ENCODE measurements at regions not wholly inside any gene's neighbourhood (a gene's known extent, or its start where the extent isn't known, plus 50 kb on each side); places are given as distances from the start of the nearest gene placed in this dataset.

DNA sequence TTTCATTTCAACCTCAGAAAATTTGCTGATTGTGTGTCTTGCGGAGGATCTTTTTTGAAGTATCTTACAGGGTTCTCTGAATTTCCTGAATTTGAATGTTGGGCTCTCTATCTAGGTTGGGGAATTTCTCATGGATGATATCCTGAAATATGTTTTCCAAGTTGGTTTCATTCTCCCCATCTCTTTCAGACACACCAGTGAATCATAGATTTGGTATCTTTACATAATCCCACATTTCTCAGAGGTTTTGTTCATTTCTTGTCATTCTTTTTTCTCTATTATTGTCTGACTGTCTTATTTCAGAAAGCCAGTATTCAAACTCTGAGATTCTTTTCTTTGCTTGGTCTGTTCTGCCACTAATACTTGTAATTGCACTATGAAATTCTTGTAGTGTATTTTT lies 456.9 kb downstream of the PRELID2 start:
- no peaks in the 10 kb centered on the region for H3K27me3 ChIP-seq (ENCODE audit: control insufficient read depth in 5 of 5, insufficient read depth in 4 of 5, low read length in 5 of 5)
- peaks cover 5 to 51% (median 25%) of the 10 kb centered on the region in 5 donors for H3K9me3 ChIP-seq (ENCODE audit: control insufficient read depth in 5 of 5, low read length in 5 of 5)
- no peaks in the 10 kb centered on the region for H3K4me1 ChIP-seq (ENCODE audit: control insufficient read depth in 5 of 5, insufficient read depth in 5 of 5, low read length in 5 of 5)
- no peak overlapping the region for H3K4me3 ChIP-seq (ENCODE audit: low read depth in 1 of 5, low read length in 5 of 5)
- H3K27ac ChIP-seq (ENCODE audit: low read depth, low read length): no peak overlapping the region
- no peaks in the 10 kb centered on the region for H3K36me3 ChIP-seq (ENCODE audit: control insufficient read depth in 5 of 5, insufficient read depth in 5 of 5, low read length in 5 of 5)
- no peak overlapping the region for H3K9ac ChIP-seq (ENCODE audit: low read length in 5 of 5)

DNA sequence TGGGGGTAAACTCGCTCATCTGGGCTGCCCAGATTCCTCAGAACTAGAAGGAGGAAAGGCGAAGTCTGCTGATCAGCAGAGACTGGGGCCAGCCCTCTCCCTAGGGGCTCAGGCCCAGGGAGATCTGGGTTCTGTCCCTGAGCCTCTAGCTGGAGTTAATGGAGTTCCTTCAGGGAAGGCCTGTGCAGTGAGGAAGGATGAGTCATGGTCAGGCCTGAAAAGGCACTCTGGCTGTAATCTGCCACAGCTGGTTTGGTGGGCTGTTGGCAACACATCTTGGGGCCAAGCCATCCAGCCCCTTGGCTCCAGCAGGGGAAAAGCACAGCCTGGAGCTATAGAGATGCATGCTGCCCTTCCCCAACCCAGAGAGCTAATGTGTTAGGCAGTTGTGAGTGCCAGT lies 459.6 kb downstream of the PRELID2 start:
- no peaks in the 10 kb centered on the region for H3K27me3 ChIP-seq (ENCODE audit: control insufficient read depth in 5 of 5, insufficient read depth in 4 of 5, low read length in 5 of 5)
- no peak overlapping the region for H3K4me3 ChIP-seq (ENCODE audit: low read depth in 1 of 5, low read length in 5 of 5)
- no peaks in the 10 kb centered on the region for H3K36me3 ChIP-seq (ENCODE audit: control insufficient read depth in 5 of 5, insufficient read depth in 5 of 5, low read length in 5 of 5)
- H3K27ac ChIP-seq (ENCODE audit: low read depth, low read length): no peak overlapping the region
- H3K9me3 ChIP-seq (ENCODE audit: control insufficient read depth in 5 of 5, low read length in 5 of 5): peaks cover 5 to 45% (median 26%) of the 10 kb centered on the region in 5 donors
- no peaks in the 10 kb centered on the region for H3K4me1 ChIP-seq (ENCODE audit: control insufficient read depth in 5 of 5, insufficient read depth in 5 of 5, low read length in 5 of 5)
- H3K9ac ChIP-seq (ENCODE audit: low read length in 5 of 5): no peak overlapping the region

DNA sequence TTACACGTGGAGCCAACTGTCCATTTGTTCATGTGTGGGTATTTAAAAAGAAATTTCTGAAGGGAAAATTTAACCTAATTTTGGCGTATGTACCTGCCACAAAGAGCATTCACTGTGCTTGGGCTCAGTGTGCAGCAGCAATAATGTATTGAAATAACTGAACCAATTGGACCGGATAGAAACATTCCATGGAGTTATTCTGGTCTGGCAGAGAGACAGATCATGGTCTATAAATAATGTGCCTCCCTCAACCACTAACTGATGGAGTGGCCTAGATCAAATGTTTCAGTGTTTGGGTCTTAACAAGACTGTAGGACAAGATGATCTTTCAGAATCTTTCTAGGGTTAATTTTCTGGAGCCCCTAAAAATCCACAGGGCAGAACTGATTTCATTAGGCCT lies 469.7 kb downstream of the PRELID2 start:
- Histone ChIP-seq H3K9ac (ENCODE audit: low read length in 5 of 5) (no peak overlapping the region), H3K4me1 (ENCODE audit: control insufficient read depth in 5 of 5, insufficient read depth in 5 of 5, low read length in 5 of 5) (no peaks in the 10 kb centered on the region), H3K4me3 (ENCODE audit: low read depth in 1 of 5, low read length in 5 of 5) (no peak overlapping the region), H3K9me3 (ENCODE audit: control insufficient read depth in 5 of 5, low read length in 5 of 5) (peaks cover 0 to 8% (median 0%) of the 10 kb centered on the region in 5 donors), H3K36me3 (ENCODE audit: control insufficient read depth in 5 of 5, insufficient read depth in 5 of 5, low read length in 5 of 5) (no peaks in the 10 kb centered on the region), H3K27ac (ENCODE audit: low read depth, low read length) (no peak overlapping the region), H3K27me3 (ENCODE audit: control insufficient read depth in 5 of 5, insufficient read depth in 4 of 5, low read length in 5 of 5) (no peaks in the 10 kb centered on the region)

DNA sequence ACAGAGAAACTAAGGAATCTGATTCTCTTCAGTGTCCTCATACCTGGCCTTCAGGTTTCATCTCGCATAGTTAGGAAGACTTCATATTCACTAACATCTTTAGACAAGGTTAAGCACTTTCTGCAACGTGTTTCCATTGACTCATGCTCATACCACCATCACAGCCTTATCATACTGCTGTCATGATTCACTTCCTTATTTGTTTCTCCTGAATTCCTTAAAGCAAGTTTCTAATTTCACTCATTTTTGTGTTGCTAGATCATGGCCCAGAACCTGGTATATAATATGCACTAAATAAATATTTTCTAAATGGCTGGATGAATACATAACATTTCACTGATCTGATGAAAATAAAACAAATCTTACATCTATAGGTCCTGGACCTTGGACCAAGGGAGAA lies 472.9 kb downstream of the PRELID2 start:
- H3K27me3 ChIP-seq (ENCODE audit: control insufficient read depth in 5 of 5, insufficient read depth in 4 of 5, low read length in 5 of 5): no peaks in the 10 kb centered on the region
- no peak overlapping the region for H3K27ac ChIP-seq (ENCODE audit: low read depth, low read length)
- H3K4me1 ChIP-seq (ENCODE audit: control insufficient read depth in 5 of 5, insufficient read depth in 5 of 5, low read length in 5 of 5): no peaks in the 10 kb centered on the region

DNA sequence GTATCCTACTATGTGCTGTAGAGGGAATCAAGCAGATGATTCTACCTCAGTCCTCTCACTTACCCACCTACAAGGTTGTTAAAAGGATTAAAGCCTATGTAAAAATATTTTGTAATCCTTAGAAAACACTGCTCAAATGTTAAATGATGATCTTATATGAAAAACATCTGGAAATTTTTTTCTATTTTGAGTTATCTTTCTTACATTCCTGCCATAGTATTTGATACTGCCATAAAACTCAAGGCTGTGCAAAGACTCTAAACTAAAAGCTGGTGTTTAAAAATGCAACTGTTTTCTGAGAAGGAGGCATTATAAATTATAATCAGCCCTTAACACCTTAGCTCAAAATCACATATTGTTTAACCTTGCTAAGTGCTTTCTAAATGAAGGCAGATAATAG lies 474.2 kb downstream of the PRELID2 start:
- no peak overlapping the region for H3K9ac ChIP-seq (ENCODE audit: low read length in 5 of 5)
- no peaks in the 10 kb centered on the region for H3K27me3 ChIP-seq (ENCODE audit: control insufficient read depth in 5 of 5, insufficient read depth in 4 of 5, low read length in 5 of 5)
- H3K27ac ChIP-seq (ENCODE audit: low read depth, low read length): no peak overlapping the region
- no peaks in the 10 kb centered on the region for H3K4me1 ChIP-seq (ENCODE audit: control insufficient read depth in 5 of 5, insufficient read depth in 5 of 5, low read length in 5 of 5)
- H3K9me3 ChIP-seq (ENCODE audit: control insufficient read depth in 5 of 5, low read length in 5 of 5): peaks cover 0 to 8% (median 0%) of the 10 kb centered on the region in 5 donors
- H3K36me3 ChIP-seq (ENCODE audit: control insufficient read depth in 5 of 5, insufficient read depth in 5 of 5, low read length in 5 of 5): no peaks in the 10 kb centered on the region
- no peak overlapping the region for H3K4me3 ChIP-seq (ENCODE audit: low read depth in 1 of 5, low read length in 5 of 5)

More for the DNA sequence above, 472.9 kb downstream of the PRELID2 start:
- Histone ChIP-seq H3K9me3 (ENCODE audit: control insufficient read depth in 5 of 5, low read length in 5 of 5) (peaks cover 0 to 6% (median 0%) of the 10 kb centered on the region in 5 donors), H3K9ac (ENCODE audit: low read length in 5 of 5) (no peak overlapping the region), H3K36me3 (ENCODE audit: control insufficient read depth in 5 of 5, insufficient read depth in 5 of 5, low read length in 5 of 5) (no peaks in the 10 kb centered on the region), H3K4me3 (ENCODE audit: low read depth in 1 of 5, low read length in 5 of 5) (no peak overlapping the region)

DNA sequence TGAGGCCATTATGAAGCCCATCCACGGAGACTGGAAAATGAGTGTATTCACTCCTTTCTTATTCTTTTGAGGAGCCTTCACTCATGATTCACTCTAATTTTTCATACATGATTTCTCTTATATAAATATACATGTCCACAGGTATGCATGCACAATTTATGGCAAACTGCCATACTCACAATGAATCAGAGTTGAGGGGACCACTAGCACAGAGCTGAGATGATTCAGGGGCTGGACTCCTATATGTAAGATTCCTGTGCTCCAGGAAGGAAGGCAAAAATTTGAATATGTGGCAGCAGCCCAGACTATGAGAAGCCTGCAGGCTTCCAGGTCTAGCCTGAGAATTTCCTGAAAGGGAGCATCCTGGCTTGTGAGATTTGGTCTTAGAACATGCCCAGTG lies 484.6 kb downstream of the PRELID2 start:
- H3K4me1 ChIP-seq (ENCODE audit: control insufficient read depth in 5 of 5, insufficient read depth in 5 of 5, low read length in 5 of 5): no peaks in the 10 kb centered on the region
- H3K27ac ChIP-seq (ENCODE audit: low read depth, low read length): no peak overlapping the region
- H3K9ac ChIP-seq (ENCODE audit: low read length in 5 of 5): no peak overlapping the region
- no peaks in the 10 kb centered on the region for H3K9me3 ChIP-seq (ENCODE audit: control insufficient read depth in 5 of 5, low read length in 5 of 5)
- no peaks in the 10 kb centered on the region for H3K27me3 ChIP-seq (ENCODE audit: control insufficient read depth in 5 of 5, insufficient read depth in 4 of 5, low read length in 5 of 5)
- H3K4me3 ChIP-seq (ENCODE audit: low read depth in 1 of 5, low read length in 5 of 5): no peak overlapping the region
- H3K36me3 ChIP-seq (ENCODE audit: control insufficient read depth in 5 of 5, insufficient read depth in 5 of 5, low read length in 5 of 5): no peaks in the 10 kb centered on the region

DNA sequence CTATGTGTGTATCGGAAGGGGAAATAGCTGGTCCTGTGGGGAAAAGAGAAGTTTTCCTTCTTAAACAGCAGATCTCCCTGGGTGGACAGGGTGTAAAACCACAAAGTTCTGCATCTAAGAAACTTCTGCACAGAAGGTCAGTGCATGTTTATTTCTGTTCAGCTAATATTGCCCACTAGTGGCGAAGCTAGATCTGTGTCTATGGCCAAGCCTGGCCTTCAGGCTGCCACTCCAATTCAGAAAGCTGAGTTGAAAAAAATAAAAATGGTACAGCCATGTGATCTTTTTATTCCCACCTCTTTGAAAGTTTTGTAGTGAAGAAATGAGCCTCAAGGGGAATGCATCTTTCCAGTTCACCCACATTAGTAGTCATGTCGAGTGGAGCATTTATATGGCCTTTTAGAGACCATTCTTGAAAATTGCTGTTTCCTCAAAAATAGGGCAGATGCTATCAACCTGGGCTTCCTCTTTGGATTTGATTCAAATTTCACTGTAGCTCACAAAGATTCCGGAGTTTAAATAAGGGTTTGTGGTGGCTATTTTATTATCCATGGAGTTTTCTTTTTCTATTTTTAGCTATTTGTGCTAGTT lies 488.0 kb downstream of the PRELID2 start:
- Histone ChIP-seq H3K36me3 (ENCODE audit: control insufficient read depth in 5 of 5, insufficient read depth in 5 of 5, low read length in 5 of 5) (no peaks in the 10 kb centered on the region), H3K4me1 (ENCODE audit: control insufficient read depth in 5 of 5, insufficient read depth in 5 of 5, low read length in 5 of 5) (no peaks in the 10 kb centered on the region), H3K4me3 (ENCODE audit: low read depth in 1 of 5, low read length in 5 of 5) (no peak overlapping the region), H3K9me3 (ENCODE audit: control insufficient read depth in 5 of 5, low read length in 5 of 5) (no peaks in the 10 kb centered on the region), H3K27ac (ENCODE audit: low read depth, low read length) (no peak overlapping the region), H3K9ac (ENCODE audit: low read length in 5 of 5) (no peak overlapping the region), H3K27me3 (ENCODE audit: control insufficient read depth in 5 of 5, insufficient read depth in 4 of 5, low read length in 5 of 5) (no peaks in the 10 kb centered on the region)

DNA sequence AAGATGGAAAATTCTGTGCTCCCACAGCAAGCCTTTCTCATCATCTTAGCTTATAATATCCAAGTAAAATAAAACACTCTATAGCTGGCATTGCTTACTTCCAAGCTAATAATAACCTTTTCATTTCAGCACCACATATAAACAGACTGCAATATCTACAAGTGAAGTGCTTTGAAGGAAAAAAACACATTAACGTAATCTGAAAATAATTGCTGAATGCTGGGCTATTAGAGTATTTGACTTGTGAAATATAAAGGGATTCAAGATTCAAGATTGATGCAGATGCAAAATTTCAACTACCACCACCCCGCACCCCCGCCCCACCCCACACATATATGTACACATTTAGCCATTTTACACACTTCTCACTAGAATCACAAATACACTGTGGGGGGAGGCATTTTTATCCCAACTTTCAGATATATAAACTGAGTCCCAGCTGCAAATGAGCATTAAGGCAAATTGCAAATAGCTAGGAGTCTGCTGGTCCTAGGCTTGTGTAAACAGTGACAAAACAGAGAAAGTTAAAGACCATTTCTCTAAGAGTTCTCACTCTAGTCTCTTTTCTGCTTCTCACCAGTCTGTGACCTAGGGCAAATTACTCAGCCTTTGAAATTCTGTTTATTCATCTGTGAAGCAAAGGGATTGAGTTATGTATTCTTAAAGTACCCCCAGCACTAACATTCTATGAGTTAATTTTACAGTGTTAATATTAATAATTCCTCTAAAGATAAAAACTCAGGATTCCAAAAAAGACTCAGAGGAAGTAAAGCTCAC lies 489.4 kb downstream of the PRELID2 start:
- Histone ChIP-seq H3K36me3 (ENCODE audit: control insufficient read depth in 5 of 5, insufficient read depth in 5 of 5, low read length in 5 of 5) (no peaks in the 10 kb centered on the region), H3K9ac (ENCODE audit: low read length in 5 of 5) (no peak overlapping the region), H3K4me1 (ENCODE audit: control insufficient read depth in 5 of 5, insufficient read depth in 5 of 5, low read length in 5 of 5) (no peaks in the 10 kb centered on the region), H3K27ac (ENCODE audit: low read depth, low read length) (no peak overlapping the region), H3K27me3 (ENCODE audit: control insufficient read depth in 5 of 5, insufficient read depth in 4 of 5, low read length in 5 of 5) (no peaks in the 10 kb centered on the region), H3K4me3 (ENCODE audit: low read depth in 1 of 5, low read length in 5 of 5) (no peak overlapping the region), H3K9me3 (ENCODE audit: control insufficient read depth in 5 of 5, low read length in 5 of 5) (peaks cover 0 to 4% (median 0%) of the 10 kb centered on the region in 5 donors)

DNA sequence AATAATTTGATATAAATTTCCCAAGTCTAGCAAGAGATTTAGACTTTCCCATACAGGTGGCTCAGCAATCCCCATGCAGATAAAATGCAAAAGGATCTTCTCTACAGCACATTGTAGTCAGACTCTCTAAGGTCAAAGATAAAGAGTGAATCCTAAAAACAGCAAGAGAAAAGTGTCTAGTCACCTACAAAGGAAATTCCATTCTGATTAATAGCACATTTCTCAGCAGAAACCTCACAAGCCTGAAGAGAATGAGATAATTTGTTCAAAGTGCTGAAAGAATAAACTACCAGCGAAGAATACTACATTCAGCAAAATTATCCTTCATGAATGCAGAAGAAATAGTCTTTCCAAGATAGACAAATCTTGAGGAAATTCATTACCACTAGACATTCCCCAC lies 493.3 kb downstream of the PRELID2 start:
- Histone ChIP-seq H3K9ac (ENCODE audit: low read length in 5 of 5) (no peak overlapping the region), H3K9me3 (ENCODE audit: control insufficient read depth in 5 of 5, low read length in 5 of 5) (peaks cover 0 to 4% (median 0%) of the 10 kb centered on the region in 5 donors), H3K27me3 (ENCODE audit: control insufficient read depth in 5 of 5, insufficient read depth in 4 of 5, low read length in 5 of 5) (no peaks in the 10 kb centered on the region), H3K4me3 (ENCODE audit: low read depth in 1 of 5, low read length in 5 of 5) (no peak overlapping the region), H3K36me3 (ENCODE audit: control insufficient read depth in 5 of 5, insufficient read depth in 5 of 5, low read length in 5 of 5) (no peaks in the 10 kb centered on the region), H3K4me1 (ENCODE audit: control insufficient read depth in 5 of 5, insufficient read depth in 5 of 5, low read length in 5 of 5) (no peaks in the 10 kb centered on the region), H3K27ac (ENCODE audit: low read depth, low read length) (no peak overlapping the region)

DNA sequence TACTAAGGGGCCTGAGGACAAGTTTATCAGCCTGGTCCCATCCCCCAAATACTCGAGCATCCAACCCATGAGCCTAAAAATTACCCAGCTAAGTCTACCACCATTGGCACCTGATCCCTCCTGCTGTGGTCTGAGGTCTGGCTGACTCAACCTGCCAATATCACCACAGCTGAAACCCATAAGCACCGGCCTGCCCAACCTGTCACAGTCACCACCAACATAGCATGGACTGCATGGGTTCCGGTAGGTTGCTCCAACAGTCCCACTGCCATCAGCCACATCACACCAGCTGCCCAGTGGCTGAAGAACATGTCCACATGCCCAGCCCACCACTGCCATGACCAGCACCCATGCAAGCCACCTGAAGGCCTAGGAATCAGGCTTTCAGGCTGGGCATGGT lies 495.0 kb downstream of the PRELID2 start:
- H3K36me3 ChIP-seq (ENCODE audit: control insufficient read depth in 5 of 5, insufficient read depth in 5 of 5, low read length in 5 of 5): no peaks in the 10 kb centered on the region
- no peak overlapping the region for H3K27ac ChIP-seq (ENCODE audit: low read depth, low read length)
- no peak overlapping the region for H3K9ac ChIP-seq (ENCODE audit: low read length in 5 of 5)
- no peaks in the 10 kb centered on the region for H3K27me3 ChIP-seq (ENCODE audit: control insufficient read depth in 5 of 5, insufficient read depth in 4 of 5, low read length in 5 of 5)
- H3K4me1 ChIP-seq (ENCODE audit: control insufficient read depth in 5 of 5, insufficient read depth in 5 of 5, low read length in 5 of 5): no peaks in the 10 kb centered on the region
- peaks cover 0 to 7% (median 0%) of the 10 kb centered on the region in 5 donors for H3K9me3 ChIP-seq (ENCODE audit: control insufficient read depth in 5 of 5, low read length in 5 of 5)
- H3K4me3 ChIP-seq (ENCODE audit: low read depth in 1 of 5, low read length in 5 of 5): no peak overlapping the region
